ENCODE measurements at regions not wholly inside any gene's neighbourhood (a gene's known extent, or its start where the extent isn't known, plus 50 kb on each side); places are given as distances from the start of the nearest gene placed in this dataset.

DNA sequence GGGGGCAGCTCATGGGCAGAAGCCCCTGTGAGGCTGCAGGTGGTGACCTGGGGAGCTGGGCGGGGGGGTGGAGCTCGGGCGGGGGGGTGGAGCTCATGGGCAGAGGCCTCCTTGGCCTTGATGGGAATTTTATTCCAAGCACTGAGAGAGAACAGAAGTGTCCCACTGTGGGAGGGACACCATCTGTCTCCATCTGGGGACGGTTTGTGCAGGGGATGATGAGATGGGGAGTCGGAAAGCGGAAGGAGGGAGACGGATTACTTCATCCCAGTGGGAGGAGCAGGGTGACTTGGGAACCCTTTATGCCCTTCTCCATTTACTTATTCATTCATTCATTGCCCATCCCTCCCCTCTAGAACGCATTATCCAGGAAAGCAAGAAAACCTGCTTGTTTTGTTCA is 304.7 kb downstream of the ADGRD1 start:
- no peak for DNase-seq
- intact Hi-C loops (cut with DNase I) = no loop called here
- WGBS, 2 donors = 42 to 68% methylated on average over 5 to 7 of the region's 8 CpGs

DNA sequence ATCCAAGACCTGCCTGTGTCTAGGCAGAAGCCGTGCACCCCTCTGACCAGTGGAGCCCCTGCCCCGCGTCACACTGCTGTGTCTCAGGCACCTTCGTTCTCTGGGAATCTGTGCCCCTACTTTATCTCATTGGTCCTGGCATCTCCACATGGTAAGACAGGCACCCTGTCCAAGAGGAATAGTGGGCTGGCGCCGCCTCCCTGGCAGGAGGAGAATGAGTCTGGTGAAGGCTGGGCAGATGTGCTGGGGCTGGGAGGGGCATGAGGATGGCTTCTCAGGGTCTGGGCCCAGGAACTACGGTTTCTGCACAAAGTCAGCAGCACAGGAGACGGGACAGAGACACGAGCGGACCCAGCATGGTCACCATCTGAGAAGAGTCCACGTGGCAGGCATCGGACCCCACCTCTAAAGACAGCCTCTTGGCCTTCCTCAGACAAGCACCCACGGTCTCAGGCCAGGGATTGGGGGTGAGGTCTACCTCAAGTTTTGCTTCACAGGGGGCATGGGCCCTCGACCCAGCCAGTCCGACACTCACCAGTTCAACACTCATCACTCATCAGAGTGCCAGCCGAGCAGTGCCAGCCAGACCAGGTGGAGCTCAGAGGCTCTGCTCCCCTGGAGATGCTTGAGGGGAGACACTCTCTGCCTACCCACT is 306.7 kb downstream of the ADGRD1 start:
- no peak for ATAC-seq
- Histone ChIP-seq H3K36me3 (replicated peaks in 1 of 2; ENCODE audit: insufficient read depth in 1 of 2, low read depth in 2 of 2) (no peaks in the 10 kb centered on the region), H3K27ac (no peak overlapping the region), H3K4me3 (no peak overlapping the region), H3K27me3 (no peaks in the 10 kb centered on the region), H3K4me1 (no peaks in the 10 kb centered on the region), H3K9me3 (peaks cover 0 to 6% (median 0%) of the 10 kb centered on the region in 3 donors)
- intact Hi-C loops (cut with DNase I) = no loop called here
- TF ChIP-seq CTCF (IDR thresholded peaks at IDR 0.05) = no peak
- no peak for DNase-seq
- WGBS, 2 donors = 56 to 61% methylated on average over 15 to 16 of the region's 16 CpGs

More for the DNA sequence above, 304.7 kb downstream of the ADGRD1 start:
- no peak for TF ChIP-seq POLR2A (IDR thresholded peaks at IDR 0.05)
- Histone ChIP-seq H3K4me1 (no peaks in the 10 kb centered on the region), H3K27me3 (no peaks in the 10 kb centered on the region), H3K4me3 (no peak overlapping the region), H3K9me3 (peaks cover 0 to 6% (median 0%) of the 10 kb centered on the region in 3 donors), H3K27ac (no peak overlapping the region), H3K36me3 (replicated peaks in 1 of 2; ENCODE audit: insufficient read depth in 1 of 2, low read depth in 2 of 2) (no peaks in the 10 kb centered on the region)
- ATAC-seq = no peak

DNA sequence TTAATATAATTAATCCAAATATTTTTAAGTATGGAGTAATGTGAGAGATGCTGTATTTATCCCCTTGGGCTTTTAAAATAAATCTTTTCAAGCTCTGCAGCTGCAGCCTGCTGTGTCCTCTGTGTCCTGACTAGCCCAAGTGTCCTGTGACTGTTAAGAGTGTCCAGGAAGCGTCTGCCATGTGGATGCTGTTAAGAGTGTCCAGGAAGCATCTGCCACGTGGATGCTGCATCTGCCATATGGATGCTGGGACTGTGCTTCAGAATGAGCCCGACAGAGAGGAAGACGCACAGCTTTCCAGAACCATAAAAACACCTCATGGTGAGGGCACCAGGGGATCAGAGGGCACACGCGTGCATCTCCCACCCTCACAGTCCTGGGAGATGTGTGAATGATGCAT is 307.2 kb downstream of the ADGRD1 start:
- Histone ChIP-seq H3K4me3 (no peak overlapping the region), H3K36me3 (replicated peaks in 1 of 2; ENCODE audit: insufficient read depth in 1 of 2, low read depth in 2 of 2) (no peaks in the 10 kb centered on the region), H3K27me3 (no peaks in the 10 kb centered on the region), H3K9me3 (peaks cover 0 to 6% (median 0%) of the 10 kb centered on the region in 3 donors), H3K4me1 (no peaks in the 10 kb centered on the region), H3K27ac (no peak overlapping the region)
- DNase-seq = no peak
- TF ChIP-seq POLR2A (IDR thresholded peaks at IDR 0.05) = no peak
- TF ChIP-seq CTCF (IDR thresholded peaks at IDR 0.05) = no peak
- 58 to 68% methylated on average over 4 to 6 of the region's 6 CpGs for WGBS, 2 donors
- intact Hi-C loops (cut with DNase I) = no loop called here
- no peak for ATAC-seq

DNA sequence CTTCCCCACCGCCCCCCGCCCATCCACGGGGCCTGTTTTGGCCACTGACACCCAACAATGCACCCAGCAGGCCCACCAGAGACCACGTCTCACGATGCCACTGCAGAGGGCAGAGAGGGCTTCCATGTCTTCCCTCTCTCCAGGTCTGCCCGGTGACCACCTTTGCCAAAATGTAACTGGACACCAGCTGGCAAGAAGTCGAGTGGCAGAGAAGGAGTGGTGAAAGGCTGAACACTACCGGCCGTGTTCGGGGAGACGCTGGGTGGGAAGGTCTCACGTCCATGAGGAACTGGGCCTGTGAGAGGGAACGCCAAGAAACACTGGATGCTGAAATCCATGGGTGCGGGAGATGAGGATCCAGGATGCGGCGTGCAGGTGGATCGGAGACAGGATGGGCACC is 308.2 kb downstream of the ADGRD1 start:
- DNase-seq = no peak
- TF ChIP-seq CTCF (IDR thresholded peaks at IDR 0.05) (no peak), POLR2A (IDR thresholded peaks at IDR 0.05) (no peak)
- Histone ChIP-seq H3K4me1 (no peaks in the 10 kb centered on the region), H3K9me3 (no peaks in the 10 kb centered on the region), H3K27ac (no peak overlapping the region), H3K4me3 (no peak overlapping the region), H3K27me3 (no peaks in the 10 kb centered on the region), H3K36me3 (replicated peaks in 1 of 2; ENCODE audit: insufficient read depth in 1 of 2, low read depth in 2 of 2) (no peaks in the 10 kb centered on the region)
- intact Hi-C loops (cut with DNase I) = no loop called here
- ATAC-seq = no peak
- 62 to 69% methylated on average over 12 to 17 of the region's 17 CpGs for WGBS, 2 donors

DNA sequence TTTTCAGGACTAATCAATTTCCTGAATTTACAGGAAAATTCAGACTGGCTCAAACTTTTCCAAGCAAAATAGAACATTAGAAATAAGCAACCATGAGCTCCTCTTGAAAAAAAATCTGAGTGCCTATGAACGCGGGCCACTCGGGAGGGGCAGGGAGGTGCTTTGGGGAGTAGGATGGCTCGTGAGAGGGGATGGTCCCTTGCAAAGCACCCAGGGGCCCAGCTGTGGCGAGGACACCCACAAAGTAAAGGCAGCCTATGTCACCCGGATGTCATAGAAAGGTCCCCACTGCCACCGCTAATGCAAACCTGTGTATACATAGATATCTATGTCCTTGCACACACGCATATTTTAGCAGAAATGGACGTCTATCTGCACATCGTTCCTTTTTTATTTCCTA is 309.9 kb downstream of the ADGRD1 start:
- Histone ChIP-seq H3K27me3 (no peaks in the 10 kb centered on the region), H3K36me3 (replicated peaks in 1 of 2; ENCODE audit: insufficient read depth in 1 of 2, low read depth in 2 of 2) (no peaks in the 10 kb centered on the region), H3K27ac (no peak overlapping the region), H3K9me3 (no peaks in the 10 kb centered on the region), H3K4me1 (no peaks in the 10 kb centered on the region), H3K4me3 (no peak overlapping the region)
- 46 to 49% methylated on average over 10 of the region's 10 CpGs for WGBS, 2 donors
- ATAC-seq (no peak), DNase-seq (no peak)
- intact Hi-C loops (cut with DNase I) = no loop called here
- TF ChIP-seq POLR2A (IDR thresholded peaks at IDR 0.05) (no peak), CTCF (IDR thresholded peaks at IDR 0.05) (no peak)
